ENCODE measurements at regions not wholly inside any gene's neighbourhood (a gene's known extent, or its start where the extent isn't known, plus 50 kb on each side); places are given as distances from the start of the nearest gene placed in this dataset.

GRCh38 chr13:111945086-111945485 lies 121.9 kb upstream of the SOX1 start:
- TF ChIP-seq CTCF (IDR thresholded peaks at IDR 0.05) = no peak
- TF ChIP-seq POLR2AphosphoS5 (IDR thresholded peaks at IDR 0.05) = no peak
- TF ChIP-seq EP300 (IDR thresholded peaks at IDR 0.05; ENCODE audit: low read depth) = no peak
- TF ChIP-seq POLR2A (IDR thresholded peaks at IDR 0.05) = no peak
